Stimulated activated CD4-positive, alpha-beta T cell treated with anti-CD3 and anti-CD28 coated beads, TNF-alpha, amount 100 ng/mL, for 48 hours (primary cell): ENCODE measurements at regions not wholly inside any gene's neighbourhood (a gene's known extent, or its start where the extent isn't known, plus 50 kb on each side); places are given as distances from the start of the nearest gene placed in this dataset.

Experiments
- DNase-seq, 3 donors: peaks; one replicate each; pipeline ENCODE4 v3.0.0-alpha.2; 2020; ENCODE audit warnings: low read depth in 3 of 3

DNA sequence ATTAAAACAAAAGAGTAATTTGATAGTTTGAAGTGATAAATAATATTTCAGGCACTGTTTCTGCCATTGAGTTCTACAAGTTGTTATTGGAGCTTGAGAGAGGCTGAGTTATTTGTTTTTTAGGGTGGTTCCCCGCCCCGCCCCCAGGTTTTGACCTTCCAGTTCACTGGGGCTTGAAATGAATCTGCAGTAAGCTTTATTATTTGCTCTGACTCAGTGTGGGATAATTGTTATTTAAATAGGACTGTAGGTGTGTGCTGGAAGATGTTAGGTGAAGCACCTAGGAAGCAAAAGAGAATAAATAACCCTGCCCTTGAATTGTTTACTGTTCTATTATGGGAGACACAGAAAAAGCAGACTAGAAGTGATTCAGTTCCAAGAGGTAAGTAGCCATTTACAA lies 81.2 kb upstream of the KCNIP4 start:
- no peak for DNase-seq

GRCh38 chr4:22021106-22021505 lies 72.5 kb upstream of the KCNIP4 start:
- DNase-seq, result no peak

DNA sequence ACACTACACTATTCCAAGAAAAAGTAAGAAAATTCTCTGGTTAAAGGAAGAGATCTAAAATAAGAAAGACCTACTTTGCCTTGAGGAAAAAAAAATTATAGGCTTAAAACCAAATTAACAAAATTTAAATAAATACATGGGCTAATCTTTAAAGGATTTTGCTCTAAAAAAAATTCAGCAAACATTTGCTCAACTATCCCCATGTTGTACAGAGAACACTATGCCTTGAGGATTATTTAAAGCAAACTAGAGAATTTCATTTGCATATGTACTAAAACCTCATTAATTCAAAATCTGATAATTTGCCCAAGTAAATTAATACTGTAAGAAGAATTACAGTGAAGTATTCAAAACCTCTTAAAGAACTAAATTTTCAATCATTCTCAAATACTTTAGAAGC lies 71.6 kb upstream of the KCNIP4 start:
- no peak for DNase-seq

- DNase-seq, result no peak
These were observed 71.1 kb upstream of the KCNIP4 start for GRCh38 chr4:22019676-22020075.

DNA sequence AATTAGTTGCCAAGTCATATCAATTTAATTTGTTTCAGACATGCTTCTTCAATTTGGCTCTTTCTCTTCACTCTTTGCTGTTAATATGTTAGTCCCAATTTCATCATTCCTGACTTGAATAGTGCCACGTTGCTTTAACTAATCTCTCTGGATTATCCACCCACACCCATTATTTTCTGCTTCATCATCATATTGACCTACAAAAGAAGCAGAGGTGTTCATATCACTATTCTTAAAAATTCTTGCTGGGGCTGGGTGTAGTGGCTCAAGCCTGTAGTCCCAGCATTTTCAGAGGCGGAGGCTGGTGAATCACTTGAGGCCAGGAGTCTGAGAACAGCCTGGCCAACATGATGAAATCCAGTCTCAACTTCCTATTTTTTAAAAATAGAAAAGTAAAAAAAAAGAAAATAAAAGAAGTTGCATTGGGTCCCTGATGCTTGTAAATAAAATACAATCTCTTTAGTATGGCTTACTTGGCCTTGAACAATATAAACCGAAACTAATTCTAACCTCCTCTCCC lies 65.7 kb upstream of the KCNIP4 start:
- no peak for DNase-seq

DNA sequence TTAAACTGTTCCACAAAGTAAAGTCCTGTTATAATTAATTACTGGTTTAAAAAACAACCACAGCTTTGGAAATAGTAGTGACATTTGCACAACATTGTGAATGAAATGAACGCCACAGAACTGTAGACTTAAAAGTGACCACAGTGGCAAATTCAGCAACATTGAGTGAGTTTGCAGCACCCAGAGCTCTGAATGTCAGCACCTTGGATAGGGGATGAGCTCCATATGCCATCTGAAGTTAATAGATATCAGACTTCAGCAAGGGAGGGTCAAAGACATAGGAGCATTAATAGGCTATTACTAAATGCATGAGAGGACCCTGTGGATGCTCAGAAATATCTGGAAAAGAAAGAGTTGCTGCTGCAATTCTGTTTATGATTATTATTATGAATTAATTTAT lies 55.3 kb upstream of the KCNIP4 start:
- no peak for DNase-seq
